Thoracic aorta (tissue), 2 donors: ENCODE measurements at regions not wholly inside any gene's neighbourhood (a gene's known extent, or its start where the extent isn't known, plus 50 kb on each side); places are given as distances from the start of the nearest gene placed in this dataset.
"Not testable (repeated sequence)": the region's sequence is repeated elsewhere in the genome, so short reads cannot be mapped to it uniquely, and the experiment has no call there.

Source experiments
- ATAC-seq: fragments of 150-250 bp; one replicate; pipeline ENCODE4 v1.8.0; 2017; ENCODE audit warnings: low read depth; ENCODE audit not compliant: insufficient number of reproducible peaks, low FRiP score
- DNase-seq: peaks from one replicate; pipeline ENCODE4 v3.0.0-alpha.2; 2020; ENCODE audit warnings: low spot score
- H3K27ac ChIP-seq, 2 donors: fragments of 200-600 bp; sonication (generic); 1 replicate in 1 of 2; 2 replicates in 1 of 2; pipeline ENCODE4 v1.5.1; 2016; ENCODE audit warnings: mild to moderate bottlenecking in 2 of 2, moderate library complexity in 2 of 2
- H3K27me3 ChIP-seq: fragments of 200-600 bp; sonication (generic); replicated peaks from 2 replicates; pipeline ENCODE4 v1.6.0; 2016; ENCODE audit warnings: mild to moderate bottlenecking; ENCODE audit not compliant: insufficient read depth
- H3K36me3 ChIP-seq: fragments of 200-600 bp; sonication (generic); one replicate; pipeline ENCODE4 v1.5.1; 2016
- H3K4me1 ChIP-seq, 2 donors: fragments of 200-600 bp; sonication (generic); 1 replicate in 1 of 2; 2 replicates in 1 of 2; pipeline versions ENCODE4 v1.5.1 to v1.6.0; 2016; ENCODE audit warnings: low read depth in 2 of 2, mild to moderate bottlenecking in 1 of 2; ENCODE audit not compliant: control insufficient read depth in 1 of 2
- H3K4me3 ChIP-seq: fragments of 200-600 bp; sonication (generic); 2 replicates; pipeline ENCODE4 v1.5.1; 2016; ENCODE audit warnings: mild to moderate bottlenecking
- H3K9me3 ChIP-seq: fragments of 200-600 bp; sonication (generic); 2 replicates; pipeline ENCODE4 v1.5.1; 2016
- TF ChIP-seq, protein P1 (sequence below): fragments of 200-600 bp; sonication (generic); IDR thresholded peaks from one replicate; pipeline ENCODE4 v1.5.1; 2019; ENCODE audit warnings: antibody characterized with exemption

DNA sequence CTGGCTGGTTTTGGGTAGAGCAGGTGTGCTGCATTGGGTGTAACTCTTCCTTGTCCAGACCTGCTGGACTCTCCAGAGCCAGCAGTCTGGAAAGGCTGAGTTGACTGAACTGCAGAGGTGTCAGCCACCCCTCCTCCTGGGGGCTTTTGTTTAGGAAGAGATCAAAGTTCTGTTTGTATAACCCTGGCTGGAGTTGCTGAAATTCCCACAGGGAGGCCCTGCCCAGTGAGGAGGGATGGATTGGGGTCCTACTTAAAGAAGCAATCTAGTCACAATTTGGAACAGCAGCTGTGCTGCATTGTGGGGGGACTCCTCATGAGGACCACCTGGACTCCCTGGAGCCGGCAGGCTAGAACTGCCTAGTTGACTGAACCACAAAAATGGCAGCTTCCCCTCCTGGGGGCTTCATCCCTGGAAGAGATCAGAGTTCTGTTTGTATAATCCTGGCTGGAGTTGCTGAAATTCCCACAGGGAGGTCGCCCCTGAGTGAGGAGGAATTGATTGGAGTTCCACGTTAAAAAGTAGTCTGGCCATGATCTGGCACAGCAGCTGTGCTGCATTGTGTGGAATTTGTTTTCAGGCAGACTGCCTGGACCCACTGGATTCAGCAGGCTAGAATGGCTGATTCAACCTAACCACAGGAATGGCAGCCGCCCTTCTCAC, 264.9 kb upstream of the ZC4H2 start:
- H3K9me3 ChIP-seq, result no peaks in the 10 kb centered on the region
- H3K4me3 ChIP-seq, result no peak overlapping the region
- H3K36me3 ChIP-seq, result no peaks in the 10 kb centered on the region
- no peaks in the 10 kb centered on the region for H3K27me3 ChIP-seq
- ATAC-seq, result no peak
- H3K4me1 ChIP-seq, result no peaks in the 10 kb centered on the region
- H3K27ac ChIP-seq, result no peak overlapping the region
- TF ChIP-seq, protein P1, sequence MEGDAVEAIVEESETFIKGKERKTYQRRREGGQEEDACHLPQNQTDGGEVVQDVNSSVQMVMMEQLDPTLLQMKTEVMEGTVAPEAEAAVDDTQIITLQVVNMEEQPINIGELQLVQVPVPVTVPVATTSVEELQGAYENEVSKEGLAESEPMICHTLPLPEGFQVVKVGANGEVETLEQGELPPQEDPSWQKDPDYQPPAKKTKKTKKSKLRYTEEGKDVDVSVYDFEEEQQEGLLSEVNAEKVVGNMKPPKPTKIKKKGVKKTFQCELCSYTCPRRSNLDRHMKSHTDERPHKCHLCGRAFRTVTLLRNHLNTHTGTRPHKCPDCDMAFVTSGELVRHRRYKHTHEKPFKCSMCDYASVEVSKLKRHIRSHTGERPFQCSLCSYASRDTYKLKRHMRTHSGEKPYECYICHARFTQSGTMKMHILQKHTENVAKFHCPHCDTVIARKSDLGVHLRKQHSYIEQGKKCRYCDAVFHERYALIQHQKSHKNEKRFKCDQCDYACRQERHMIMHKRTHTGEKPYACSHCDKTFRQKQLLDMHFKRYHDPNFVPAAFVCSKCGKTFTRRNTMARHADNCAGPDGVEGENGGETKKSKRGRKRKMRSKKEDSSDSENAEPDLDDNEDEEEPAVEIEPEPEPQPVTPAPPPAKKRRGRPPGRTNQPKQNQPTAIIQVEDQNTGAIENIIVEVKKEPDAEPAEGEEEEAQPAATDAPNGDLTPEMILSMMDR, result no peak
- no peak for DNase-seq

DNA sequence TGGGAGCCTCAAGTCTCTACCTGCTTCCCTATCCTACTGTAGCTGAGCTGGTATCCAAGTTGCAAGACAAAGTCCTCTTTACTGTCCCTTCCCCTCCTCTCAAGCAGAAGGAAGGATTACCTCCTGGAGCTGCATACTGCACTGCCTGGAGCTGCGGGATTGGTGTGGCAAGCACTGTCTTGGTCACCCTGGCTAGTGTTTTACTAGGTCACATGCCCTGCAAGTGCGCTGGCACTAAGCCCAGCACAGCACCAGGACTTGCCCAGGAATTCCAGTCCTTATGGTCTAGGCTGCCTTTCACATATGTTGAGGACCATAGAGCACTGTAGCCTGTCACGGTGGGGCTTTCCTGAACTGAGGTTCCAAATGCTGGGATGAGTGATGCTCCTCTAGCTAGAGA, 227.3 kb upstream of the ZC4H2 start:
- ATAC-seq, result no peak
- no peak overlapping the region for H3K27ac ChIP-seq
- DNase-seq, result no peak
- TF ChIP-seq, protein P1, result no peak
- no peaks in the 10 kb centered on the region for H3K27me3 ChIP-seq
- H3K4me3 ChIP-seq, result no peak overlapping the region
- no peaks in the 10 kb centered on the region for H3K36me3 ChIP-seq
- H3K4me1 ChIP-seq, result no peaks in the 10 kb centered on the region
- H3K9me3 ChIP-seq, result no peaks in the 10 kb centered on the region

DNA sequence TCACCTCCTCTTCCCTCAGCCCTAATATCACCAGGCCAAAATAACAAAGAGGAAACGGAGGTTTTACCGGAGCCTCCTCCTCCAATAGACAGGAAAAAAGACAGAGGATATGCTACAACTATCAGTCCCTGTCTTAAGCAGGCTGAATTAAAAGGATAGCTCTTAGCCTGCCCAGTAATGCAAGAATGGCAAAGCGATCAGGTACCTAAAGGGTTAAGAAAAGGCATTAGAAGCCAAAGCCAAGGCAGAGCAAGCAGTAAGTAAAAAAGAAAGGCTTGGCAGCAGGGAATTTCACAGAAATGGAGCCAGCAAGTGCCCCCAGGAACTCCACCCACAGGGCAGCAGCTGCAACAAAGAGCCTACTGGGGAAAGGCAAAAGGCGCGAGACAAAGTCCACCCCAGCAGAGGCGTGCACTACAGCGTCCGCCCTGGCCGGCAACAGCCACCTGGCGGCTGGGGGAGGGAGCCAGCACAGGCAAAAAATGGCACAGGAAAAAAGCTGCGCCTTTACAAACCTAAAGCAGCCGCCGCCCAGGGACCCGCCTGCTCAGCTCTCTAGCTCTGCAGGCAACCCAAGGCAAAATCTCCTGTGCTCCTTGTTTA, 220.6 kb upstream of the ZC4H2 start:
- TF ChIP-seq, protein P1, result no peak
- no peaks in the 10 kb centered on the region for H3K9me3 ChIP-seq
- no peaks in the 10 kb centered on the region for H3K27me3 ChIP-seq
- no peaks in the 10 kb centered on the region for H3K36me3 ChIP-seq
- ATAC-seq (no peak), DNase-seq (no peak)
- no peak overlapping the region for H3K27ac ChIP-seq
- H3K4me3 ChIP-seq, result no peak overlapping the region
- H3K4me1 ChIP-seq, result no peaks in the 10 kb centered on the region

DNA sequence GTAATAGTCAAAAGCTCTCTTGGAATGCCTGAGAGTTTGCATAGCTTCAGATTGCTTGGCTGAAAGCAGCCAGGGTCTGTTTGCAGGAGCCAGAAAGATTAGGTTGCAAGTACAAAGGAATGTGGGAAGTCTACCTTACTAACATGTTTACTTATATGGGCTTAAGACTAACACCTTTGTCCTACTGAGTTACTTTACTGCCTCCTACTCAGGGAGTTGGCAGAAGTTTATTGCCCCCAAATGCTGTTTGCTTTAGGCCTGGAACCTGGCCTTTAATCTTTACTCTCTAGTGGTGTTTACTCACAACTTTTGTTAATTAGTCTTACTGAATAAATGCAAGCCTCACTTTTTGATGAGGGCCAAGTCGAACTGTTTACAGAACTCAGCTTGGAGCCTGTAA, 219.4 kb upstream of the ZC4H2 start:
- no peak overlapping the region for H3K4me3 ChIP-seq
- no peak overlapping the region for H3K27ac ChIP-seq
- ATAC-seq, result no peak
- no peaks in the 10 kb centered on the region for H3K4me1 ChIP-seq
- DNase-seq, result no peak
- no peaks in the 10 kb centered on the region for H3K27me3 ChIP-seq
- no peaks in the 10 kb centered on the region for H3K36me3 ChIP-seq
- TF ChIP-seq, protein P1, result no peak
- H3K9me3 ChIP-seq, result no peaks in the 10 kb centered on the region

DNA sequence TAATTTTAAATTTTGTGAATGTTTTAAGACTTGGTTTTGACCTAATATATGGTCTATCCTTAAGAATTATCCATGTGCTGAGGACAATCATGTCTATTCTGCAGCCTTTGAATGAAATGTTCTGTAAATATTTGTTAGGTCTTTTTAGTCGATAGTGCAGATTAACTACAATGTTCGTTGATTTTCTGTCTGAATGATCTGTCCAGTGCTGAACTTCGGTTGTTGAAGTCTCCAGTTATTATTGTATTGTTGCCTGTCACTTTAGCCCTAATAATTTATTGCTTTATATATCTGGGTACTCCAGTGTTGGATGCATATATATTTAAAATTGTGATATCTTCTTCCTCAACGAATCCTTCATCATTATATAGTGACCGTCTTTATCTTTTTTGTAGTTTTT, 218.3 kb upstream of the ZC4H2 start:
- no peak overlapping the region for H3K27ac ChIP-seq
- H3K27me3 ChIP-seq, result no peaks in the 10 kb centered on the region
- no peaks in the 10 kb centered on the region for H3K9me3 ChIP-seq
- TF ChIP-seq, protein P1, result no peak
- DNase-seq (no peak), ATAC-seq (no peak)
- H3K4me1 ChIP-seq, result no peaks in the 10 kb centered on the region
- no peak overlapping the region for H3K4me3 ChIP-seq
- H3K36me3 ChIP-seq, result no peaks in the 10 kb centered on the region

DNA sequence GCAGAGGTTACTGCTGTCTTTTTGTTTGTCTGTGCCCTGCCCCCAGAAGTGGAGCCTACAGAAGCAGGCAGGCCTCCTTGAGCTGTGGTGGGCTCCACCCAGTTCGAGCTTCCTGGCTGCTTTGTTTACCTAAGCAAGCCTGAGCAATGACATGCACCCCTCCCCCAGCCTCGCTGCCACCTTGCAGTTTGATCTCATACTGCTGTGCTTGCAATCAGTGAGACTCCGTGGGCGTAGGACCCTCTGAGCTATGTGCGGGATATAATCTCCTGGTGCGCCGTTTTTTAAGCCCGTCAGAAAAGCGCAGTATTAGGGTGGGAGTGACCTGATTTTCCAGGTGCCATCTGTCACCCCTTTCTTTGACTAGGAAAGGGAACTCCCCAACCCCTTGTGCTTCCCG, 187.1 kb upstream of the ZC4H2 start:
- not testable (repeated sequence) for H3K9me3 ChIP-seq, H3K36me3 ChIP-seq, H3K27ac ChIP-seq, H3K4me3 ChIP-seq, H3K27me3 ChIP-seq, ATAC-seq, DNase-seq, H3K4me1 ChIP-seq
